ENCODE measurements at regions not wholly inside any gene's neighbourhood (a gene's known extent, or its start where the extent isn't known, plus 50 kb on each side); places are given as distances from the start of the nearest gene placed in this dataset.
"Not testable (repeated sequence)": the region's sequence is repeated elsewhere in the genome, so short reads cannot be mapped to it uniquely, and the experiment has no call there.

DNA sequence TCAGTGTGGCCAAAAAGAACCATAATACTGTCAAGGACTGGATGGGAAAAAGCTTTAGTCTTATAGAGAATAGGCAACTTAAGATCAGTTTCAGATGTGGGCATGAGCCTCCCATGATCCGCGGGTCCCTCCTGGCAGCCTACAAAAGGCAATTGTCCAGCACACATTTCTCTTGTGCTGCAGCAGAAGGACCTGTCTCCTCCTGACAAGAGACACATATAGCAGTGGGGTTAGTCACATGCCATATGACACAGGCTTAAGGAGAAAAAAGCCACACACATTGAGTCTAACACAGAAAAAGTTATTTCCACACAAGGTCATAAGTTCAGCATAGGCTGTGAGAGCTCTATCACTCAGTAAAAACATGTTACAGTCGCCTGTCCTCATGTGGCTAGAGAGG is 1378.7 kb upstream of the PRR20A start:
- no peak for DNase-seq

DNA sequence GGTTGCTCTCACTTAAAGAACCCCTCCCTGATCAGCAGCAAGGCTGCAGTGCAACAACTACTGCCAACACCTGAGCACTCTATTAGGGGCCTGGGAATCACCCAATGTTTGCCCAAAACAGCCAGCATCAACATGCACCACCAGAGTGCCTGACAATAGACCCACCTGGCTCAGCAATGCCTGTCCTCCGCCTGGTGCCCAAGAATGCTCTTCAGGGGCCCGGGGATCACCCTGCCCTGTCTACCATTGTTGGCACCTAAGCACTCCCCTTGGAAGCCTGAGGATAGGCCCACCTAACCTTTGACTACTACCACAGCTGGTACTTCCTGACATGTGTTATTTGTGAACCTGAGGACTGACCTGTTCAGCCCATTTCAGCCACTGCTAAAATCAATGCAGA is 1363.1 kb upstream of the PRR20A start:
- no peak for DNase-seq

DNA sequence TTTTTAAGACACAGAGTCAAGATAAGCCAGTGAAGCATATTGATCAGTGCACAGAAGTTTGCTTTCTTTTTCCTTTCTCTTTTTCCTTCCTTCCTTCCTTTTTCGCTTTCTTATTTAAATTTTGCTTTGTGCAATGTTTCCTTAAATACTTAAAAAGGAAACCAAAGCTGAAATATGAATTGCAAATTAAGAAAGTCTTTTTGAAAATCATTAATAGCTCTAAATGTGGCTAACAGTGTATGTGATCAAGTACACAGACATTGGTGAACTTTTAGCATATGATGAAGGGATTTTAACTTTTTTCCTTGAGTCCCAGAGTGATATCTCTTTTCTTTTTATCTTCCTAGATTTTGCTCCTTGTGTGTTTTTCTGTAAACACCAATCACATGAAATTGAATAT is 1356.9 kb upstream of the PRR20A start:
- no peak for DNase-seq

DNA sequence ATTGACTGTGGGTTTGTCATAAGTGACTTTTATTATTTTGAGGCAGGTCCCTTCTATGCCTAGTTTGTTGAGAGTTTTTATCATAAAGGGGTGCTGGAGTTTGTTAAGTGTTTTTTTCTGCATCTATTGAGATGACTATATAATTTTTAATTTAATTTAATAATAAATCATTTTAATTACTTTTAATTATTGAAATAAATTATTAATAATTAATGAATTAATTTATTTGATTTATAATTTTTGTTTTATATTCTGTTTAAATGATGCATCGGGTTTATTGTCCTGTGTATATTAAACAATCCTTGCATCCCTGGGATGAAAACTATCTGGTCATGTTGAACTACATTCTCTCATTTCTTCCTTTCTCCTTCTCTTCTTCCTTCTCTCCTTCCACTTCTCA is 1352.2 kb upstream of the PRR20A start:
- DNase-seq, result no peak

DNA sequence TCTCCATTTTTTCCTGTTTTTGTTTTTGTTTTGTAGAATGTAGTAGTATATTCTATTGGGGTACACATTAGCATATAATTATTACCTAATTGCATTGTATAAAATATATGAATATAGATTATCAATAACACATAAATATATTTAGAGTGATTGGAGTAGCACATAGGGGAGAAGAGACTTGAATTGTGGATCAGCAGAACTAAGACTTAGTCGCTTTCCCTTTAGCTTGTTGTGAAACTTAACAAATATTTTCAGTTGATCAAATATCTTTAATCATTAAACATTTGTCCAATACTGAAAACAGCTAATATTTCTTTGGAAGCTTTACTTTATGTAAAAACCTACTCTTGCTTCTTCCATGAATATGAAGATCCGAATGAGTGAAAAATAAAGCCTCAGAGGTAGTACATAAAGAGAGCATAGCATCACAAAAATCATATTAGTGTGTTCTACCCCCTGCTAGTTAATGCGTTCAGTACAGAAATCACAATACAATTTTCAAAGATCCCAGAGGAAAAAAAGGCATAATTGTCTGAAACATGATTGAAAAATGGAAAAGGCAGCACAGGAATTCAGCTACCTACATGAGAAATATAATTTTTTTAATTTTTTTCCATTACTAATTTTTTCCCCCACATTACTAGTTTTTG is 1348.0 kb upstream of the PRR20A start:
- no peak for DNase-seq

DNA sequence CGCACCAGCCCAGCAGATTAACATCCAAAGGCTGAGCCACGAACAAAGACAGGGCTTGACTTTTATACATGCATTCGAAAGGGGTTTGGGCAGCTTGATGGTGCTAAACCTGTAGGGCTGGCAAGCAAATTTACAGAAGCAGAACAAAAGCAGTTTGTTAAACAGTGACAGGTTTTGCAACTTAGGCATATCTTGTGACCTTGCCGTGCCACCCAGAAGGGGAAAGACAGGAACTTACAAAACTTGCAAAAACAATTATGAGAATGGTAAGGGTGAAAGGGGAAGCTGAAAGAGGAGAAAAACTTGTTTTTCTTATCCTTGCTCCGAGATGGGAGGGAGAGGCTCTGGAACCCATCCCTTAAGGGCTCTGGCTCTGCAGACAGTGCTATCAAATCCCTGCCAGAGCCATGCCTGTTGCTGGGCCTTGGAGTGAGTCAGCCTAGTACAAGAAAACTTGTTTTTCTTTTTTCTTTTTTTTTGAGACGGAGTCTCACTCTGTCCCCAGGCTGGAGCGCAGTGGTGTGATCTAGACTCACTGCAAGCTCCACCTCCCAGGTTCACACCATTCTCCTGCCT is 1325.2 kb upstream of the PRR20A start:
- DNase-seq, result no peak

DNA sequence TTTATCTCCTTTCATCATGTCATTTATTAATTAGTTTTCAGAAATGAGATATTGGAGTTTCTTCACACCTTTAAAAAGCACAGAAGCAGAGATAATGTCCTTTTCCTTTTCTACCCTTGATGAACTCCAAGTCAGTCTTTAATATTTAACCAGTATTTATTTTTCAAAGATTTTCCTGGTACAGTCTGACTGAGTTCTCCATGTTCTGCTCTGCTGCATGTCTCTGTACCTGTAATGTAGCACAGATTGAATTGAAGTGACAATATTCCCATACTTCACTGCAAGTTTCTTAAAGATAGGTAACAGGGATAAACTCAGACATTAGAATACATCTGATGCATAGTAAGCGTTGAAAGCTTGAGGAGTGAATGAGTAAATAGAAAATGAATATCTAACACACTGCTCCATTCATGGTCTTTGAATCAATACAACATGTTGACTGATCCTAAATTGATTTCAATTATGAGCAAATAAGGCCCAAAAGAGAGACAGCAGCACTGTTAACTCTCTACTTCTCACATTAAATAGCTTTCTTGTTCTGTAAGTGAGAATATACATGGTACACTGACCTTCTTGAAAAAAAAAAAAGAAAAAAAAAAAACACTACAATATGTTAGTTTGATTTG is 1323.6 kb upstream of the PRR20A start:
- DNase-seq, result no peak

DNA sequence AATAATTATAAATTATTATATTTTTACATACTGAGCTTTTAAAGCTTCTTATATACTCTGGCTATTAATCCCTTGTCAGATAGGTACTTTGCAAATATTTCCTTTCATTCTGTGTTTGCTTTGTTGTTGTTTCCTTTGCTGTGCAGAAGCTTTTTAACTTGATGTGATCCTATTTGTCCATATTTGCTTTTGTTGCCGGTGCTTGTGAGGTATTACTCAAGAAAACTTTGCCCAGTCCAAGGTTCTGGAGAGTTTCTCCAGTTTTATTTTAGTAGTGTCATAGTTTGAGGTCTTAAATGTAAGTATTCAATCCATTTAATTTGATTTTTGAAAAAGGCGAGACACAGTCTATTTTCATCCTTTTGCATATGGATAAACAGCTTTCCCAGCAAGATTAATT is 1319.9 kb upstream of the PRR20A start:
- DNase-seq, result no peak

DNA sequence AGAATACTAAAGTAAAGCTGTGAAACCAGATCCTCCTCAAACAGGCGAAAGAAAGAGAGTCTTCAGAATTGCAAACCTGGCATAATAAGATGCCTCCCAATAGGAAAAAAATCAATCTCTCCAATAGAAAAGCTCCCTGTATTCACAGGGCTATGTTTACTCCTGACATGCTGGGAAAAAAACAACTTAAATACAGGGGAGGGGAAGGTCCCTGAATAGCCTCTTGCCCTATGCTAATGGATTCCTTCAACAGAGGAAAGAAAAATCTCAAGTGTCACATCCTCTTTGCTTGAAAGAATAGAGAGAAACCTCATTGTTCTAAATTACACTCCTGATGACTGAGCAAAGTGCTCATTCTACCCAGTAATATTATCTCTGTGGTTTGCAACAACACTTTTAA is 1271.1 kb upstream of the PRR20A start:
- no peak for DNase-seq

DNA sequence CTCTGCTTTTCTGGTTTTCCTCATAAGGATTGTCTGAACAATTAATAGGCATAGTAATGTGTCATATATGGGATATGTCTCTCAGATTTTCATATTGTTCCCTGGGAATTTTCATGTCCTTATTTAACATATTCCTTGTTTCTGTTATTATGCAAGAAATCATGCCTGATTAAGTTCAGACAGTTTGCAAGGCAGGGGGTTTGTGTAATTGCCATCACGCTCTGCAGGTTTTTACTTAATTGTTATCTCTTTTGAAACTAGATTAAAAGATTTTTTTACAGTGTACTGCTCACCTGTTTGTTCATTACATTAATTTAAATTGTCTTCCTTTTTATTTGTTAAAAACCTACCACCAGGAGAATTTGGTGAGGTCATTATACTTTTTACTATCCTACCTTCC is 1253.2 kb upstream of the PRR20A start:
- no peak for DNase-seq

DNA sequence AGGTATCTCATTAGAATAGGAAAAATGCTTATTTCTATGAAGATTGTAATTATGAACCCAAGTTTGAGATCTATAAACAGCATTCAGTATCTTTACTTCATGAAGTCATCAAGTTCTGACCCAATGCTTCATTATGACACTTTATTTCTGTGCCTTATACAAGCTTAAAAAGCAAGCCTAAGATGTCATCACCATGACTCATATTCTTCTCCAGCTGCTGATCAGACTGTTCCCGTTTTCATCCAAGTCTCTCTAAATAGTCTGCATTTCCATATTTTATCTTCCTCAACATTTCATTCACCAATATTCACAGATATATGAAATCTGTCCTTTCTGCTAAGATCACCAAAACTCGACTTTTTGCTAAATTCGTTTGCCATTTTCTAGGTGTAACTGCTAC is 1247.2 kb upstream of the PRR20A start:
- DNase-seq, result no peak

DNA sequence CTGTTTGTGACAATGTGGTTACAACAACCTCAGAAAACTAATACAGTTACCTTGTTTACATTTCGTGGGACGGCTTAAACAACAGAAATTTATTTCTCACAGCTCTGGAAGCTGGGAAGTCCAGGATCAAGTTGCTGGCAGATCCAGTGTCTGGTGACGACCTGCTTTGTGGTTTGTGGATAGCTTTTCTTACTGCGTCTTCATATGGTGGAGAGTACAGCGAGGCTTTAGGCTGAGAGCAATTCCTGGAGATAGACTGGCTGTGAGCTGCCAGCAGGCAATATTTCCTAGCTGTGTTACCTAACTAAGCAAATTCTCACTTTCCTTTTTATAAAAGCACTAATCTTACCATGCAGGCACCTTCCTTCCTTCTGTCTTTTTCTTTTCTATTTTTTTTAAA is 1203.5 kb upstream of the PRR20A start:
- DNase-seq, result no peak

DNA sequence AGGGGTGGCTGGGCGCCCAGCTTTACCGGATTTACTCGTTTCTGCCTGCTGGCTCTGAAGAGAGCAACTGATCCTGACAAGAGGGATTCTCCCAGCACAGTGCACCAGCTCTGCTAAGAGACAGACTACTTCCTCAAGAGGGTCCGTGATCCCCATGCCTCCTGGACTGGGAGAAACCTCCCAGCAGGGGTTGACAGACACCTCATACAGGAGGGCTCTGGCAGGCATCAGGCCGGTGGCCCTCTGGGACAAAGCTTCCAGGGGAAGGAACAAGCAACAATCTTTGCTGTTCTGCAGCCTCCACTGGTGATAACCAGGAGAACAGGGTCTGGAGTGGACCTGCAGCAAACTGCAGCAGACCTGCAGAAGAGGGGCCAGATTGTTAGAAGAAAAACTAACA is 1192.5 kb upstream of the PRR20A start:
- no peak for DNase-seq

DNA sequence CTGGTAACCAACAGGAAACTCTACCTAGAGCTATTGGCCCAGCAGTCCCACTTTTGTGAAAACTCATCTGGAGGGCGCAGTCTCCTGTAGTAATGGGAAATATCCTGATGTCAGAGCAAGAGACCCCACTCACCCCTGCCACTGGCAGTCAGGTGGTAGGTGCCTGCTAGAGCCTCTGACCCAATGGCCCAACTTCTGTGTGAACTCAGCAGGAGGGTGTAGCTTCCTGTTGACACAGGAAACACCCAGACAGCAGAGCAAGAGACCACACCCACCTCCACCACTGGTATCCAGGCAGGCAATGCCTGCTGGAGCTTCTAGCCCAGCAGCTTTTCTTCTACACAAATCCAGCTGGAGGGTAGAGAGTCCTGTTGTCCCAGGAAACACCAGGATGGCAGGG is 1176.8 kb upstream of the PRR20A start:
- no peak for DNase-seq

DNA sequence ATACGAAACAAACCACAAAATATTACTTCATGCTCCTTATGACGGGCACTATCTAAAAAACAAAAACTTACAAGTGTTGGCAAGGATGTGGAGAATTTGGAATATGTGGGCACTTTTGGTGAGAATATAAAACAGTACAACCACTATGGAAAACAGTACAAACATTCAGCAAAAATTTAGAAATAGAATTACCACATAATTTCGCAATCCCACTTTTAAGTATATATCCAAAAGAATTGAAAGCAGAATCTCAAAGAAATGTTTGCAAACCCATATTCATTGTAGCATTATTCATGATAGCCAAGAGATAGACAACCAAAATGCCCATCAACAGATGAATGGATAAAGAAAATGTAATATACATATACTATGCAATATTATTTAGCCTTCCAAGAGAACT is 1173.7 kb upstream of the PRR20A start:
- no peak for DNase-seq

DNA sequence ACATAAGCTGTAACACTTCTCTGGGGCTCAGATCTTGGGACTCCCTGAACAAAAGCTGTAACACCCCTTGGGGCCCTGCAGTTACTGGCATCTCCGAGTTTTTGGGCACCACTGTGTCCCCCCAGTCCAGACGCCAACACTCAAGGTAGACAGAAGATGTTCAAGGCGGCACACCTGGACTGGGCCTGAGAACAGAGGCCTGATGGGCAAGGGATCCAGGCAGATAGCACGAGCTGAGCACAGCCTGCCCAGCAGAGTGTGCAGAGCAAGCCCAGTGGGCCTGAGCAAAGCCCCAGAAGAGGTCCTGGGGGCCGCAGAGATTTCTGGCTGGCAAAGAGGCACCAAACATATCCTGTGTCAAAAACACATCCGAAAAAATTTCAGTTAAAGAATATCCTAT is 1163.3 kb upstream of the PRR20A start:
- DNase-seq, result no peak

DNA sequence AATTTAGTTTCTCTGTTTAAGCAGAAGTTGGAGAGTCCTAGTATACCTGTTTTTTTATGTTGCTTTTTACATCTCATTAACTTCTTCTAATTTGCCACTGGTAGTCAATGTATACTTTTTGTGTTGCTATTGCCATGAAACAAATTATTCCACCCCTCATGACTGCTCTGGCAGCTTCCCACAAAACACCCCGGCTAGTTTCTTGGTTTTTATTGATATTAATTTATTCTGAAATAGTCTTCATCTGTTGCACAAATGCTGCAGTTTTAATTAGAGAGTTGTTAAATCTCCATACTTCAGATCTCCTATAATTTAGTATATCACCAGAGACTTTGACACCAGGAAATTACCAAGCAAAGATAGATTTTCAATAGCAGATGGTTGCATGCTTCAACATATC is 1159.3 kb upstream of the PRR20A start:
- no peak for DNase-seq

DNA sequence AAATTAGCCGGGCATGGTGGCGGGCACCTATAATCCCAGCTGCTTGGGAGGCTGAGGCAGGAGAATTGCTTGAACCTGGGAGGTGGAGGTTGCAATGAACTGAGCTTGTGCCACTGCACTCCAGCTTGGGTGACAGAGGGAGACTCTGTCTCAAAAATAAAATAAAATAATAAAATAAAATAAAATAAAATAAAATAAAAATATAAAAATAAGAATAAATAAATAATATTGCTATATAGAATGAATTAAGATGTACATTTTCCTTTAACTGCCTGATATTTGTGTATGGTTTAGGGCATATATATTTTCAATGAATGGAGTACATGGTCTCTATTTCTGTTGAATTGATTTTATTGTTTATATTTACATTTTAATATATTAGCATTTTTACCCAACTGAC is 1156.7 kb upstream of the PRR20A start:
- DNase-seq, result not testable (repeated sequence)

DNA sequence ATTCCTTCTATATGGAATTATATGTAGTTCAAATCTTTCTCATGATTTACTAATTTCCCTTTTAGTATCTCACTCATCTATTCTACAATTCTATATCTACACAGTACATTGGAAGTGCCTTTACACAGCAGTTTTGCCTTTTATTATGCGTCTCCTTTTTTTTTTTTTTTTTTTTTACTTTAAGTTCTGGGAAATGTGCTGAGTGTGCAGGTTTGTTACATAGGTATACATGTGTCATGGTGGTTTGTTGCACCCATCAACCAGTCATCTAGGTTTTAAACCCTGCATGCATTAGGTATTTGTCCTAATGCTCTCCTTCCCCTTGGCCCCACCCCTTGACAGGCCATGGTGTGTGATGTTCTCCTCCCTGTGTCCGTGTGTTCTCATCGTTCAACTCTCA is 1150.1 kb upstream of the PRR20A start:
- DNase-seq, result no peak

DNA sequence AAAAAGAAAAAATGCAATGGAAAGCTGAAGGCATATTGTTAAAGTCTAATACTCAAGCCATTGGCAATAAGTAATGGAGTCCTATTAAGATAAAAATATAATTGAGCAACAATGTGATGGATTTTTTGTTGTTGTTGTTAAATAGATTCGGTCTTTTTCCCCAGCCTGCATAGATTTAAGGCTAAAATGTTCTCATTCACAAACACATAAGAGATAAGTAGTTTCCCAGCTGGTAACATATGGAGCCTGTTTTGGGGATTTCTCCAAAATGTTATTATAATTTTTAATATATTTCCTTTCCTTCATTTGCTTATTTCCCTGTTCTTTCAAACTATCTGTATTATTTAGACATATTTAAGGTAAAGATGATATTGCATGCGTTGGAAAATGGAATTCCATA is 1149.1 kb upstream of the PRR20A start:
- no peak for DNase-seq

DNA sequence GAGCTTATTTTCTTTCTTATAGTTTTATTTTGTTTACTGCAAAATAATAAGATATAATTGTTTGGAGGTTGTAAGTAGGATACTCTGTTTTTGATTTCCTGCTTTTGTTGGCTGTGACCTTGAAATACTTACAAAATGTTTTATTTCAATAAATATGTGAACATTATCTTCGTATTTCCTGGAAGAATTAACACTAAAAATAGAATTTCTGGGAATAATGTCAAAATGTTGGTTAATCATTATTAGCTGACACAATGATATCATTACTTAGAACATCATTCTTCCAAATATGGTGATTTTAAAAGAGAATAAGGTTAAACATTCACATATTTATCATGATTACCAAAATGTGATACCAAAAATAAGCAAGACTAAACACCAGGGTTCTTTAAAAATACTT is 1148.6 kb upstream of the PRR20A start:
- no peak for DNase-seq

DNA sequence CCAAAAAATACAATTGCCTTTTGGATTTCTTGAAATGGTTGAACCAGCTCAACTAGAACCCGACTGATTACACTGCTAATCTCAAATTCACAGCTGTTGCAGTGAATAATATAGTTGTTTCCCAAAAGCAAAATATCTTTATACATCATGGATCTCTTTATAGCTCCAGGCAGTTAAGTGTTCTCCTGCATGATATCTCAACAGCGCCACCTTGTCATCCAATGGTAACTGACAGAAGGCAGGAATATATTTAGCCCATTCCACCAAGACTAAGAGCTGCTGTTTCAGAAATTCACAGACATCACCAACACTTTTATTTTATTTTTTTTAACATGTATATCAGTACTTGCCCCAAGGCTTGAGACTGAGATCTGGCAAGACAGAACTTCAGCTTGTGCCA is 1141.0 kb upstream of the PRR20A start:
- DNase-seq, result no peak

DNA sequence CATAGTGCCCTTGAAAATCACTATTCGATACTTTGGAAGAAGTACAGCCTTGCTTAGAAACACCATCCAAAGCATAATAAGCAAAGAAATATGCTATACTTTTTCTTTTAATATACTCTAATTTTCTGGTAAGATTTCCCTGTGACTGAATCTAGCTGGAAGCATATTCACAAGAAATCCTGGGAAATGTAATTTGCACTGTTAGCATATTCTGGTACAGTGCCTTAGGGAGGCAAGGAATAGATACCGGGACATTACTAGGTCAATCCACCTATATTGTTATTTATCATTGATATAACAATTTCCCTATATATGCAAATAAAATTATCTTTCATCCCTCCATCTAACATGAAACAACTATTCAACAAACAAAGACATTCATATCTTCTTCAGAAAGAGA is 1131.3 kb upstream of the PRR20A start:
- DNase-seq, result no peak

DNA sequence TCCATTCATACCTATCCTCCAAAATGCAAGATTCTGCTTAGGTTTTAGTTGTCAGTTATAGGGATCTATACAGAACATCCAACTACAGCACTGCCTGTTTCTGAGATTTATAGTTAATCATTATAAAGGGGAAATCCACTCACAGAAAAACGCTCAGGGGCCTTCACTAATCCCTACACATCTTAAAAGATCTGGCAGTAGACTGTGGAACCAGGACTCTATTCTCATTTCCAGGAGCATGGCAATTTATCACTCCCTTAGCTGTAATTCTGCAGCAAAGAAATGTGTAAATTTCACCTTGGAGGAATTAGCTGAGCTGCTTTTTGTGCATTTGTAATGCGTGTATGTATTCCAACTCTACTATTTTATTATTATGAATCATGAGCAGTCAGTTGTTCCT is 1128.1 kb upstream of the PRR20A start:
- DNase-seq, result no peak

DNA sequence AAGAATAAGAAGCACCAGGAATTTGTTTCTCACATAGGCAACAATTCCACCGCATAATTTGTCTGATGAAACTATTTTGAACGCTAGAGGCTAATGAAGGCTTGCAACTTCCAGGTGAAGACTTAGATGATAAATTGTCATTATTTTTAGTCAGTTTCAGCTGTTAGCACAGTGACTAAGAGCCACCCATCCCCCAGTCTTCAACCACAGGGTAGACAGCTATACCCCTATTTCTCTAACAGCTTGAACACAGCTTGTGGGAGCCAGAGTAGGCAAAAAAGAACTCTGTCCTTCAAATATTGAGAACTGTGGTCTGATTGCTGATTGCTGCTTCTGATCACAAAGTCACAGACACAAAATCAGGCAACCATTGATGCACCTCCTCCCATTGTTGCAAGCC is 1124.8 kb upstream of the PRR20A start:
- DNase-seq, result no peak
